CD14-positive monocyte (primary cell): ENCODE measurements at regions not wholly inside any gene's neighbourhood (a gene's known extent, or its start where the extent isn't known, plus 50 kb on each side); places are given as distances from the start of the nearest gene placed in this dataset.
"Not testable (repeated sequence)": the region's sequence is repeated elsewhere in the genome, so short reads cannot be mapped to it uniquely, and the experiment has no call there.

Experiments used
- DNase-seq, 3 donors: peaks; one replicate each; pipeline ENCODE4 v3.0.0-alpha.2; 2011 to 2022
- H2AFZ ChIP-seq: 2 replicates; pipeline ENCODE4 v1.6.0; 2012; ENCODE audit warnings: mild to moderate bottlenecking, low read depth, low read length, inconsistent platforms; ENCODE audit not compliant: insufficient read depth, poor library complexity, severe bottlenecking
- H3K27ac ChIP-seq, 2 donors: 1 replicate in 1 of 2; 2 replicates in 1 of 2; pipeline ENCODE4 v1.5.1; 2012 to 2013; ENCODE audit warnings: low read length in 2 of 2, control low read depth in 1 of 2, inconsistent platforms in 1 of 2, low read depth in 1 of 2, mild to moderate bottlenecking in 1 of 2
- H3K27me3 ChIP-seq, 2 donors: one replicate each; pipeline versions ENCODE4 v1.6.0 to v1.6.1; 2011 to 2013; ENCODE audit warnings: low read length in 2 of 2; ENCODE audit not compliant: control insufficient read depth in 2 of 2, insufficient read depth in 2 of 2
- H3K36me3 ChIP-seq, 2 donors: replicated peaks in 1 of 2; 1 replicate in 1 of 2; 2 replicates in 1 of 2; pipeline versions ENCODE4 v1.5.1 to v1.6.1; 2012 to 2013; ENCODE audit warnings: low read length in 2 of 2, control low read depth in 1 of 2, inconsistent platforms in 1 of 2, mild to moderate bottlenecking in 1 of 2; ENCODE audit not compliant: insufficient read depth in 2 of 2, control insufficient read depth in 1 of 2
- H3K4me1 ChIP-seq, 2 donors: 1 replicate in 1 of 2; 2 replicates in 1 of 2; pipeline versions ENCODE4 v1.5.1 to v1.6.1; 2012 to 2013; ENCODE audit warnings: low read length in 2 of 2, control low read depth in 1 of 2, inconsistent platforms in 1 of 2, mild to moderate bottlenecking in 1 of 2, moderate library complexity in 1 of 2; ENCODE audit not compliant: insufficient read depth in 2 of 2, control insufficient read depth in 1 of 2
- H3K4me2 ChIP-seq: replicated peaks from 2 replicates; pipeline ENCODE3; 2012; ENCODE audit warnings: low read length, moderate library complexity, mild to moderate bottlenecking; ENCODE audit not compliant: poor library complexity, severe bottlenecking; ENCODE audit errors: extremely low read depth
- H3K4me3 ChIP-seq, 3 experiments: fragments of 200-600 bp in 1 of 3; sonication (generic) in 1 of 3; replicated peaks in 1 of 3; 1 replicate in 2 of 3; 2 replicates in 1 of 3; pipeline ENCODE4 v1.5.1; 2011 to 2013; ENCODE audit warnings: low read length in 3 of 3, mild to moderate bottlenecking in 3 of 3, control low read depth in 2 of 3, low read depth in 2 of 3, inconsistent platforms in 1 of 3, moderate library complexity in 1 of 3
- H3K79me2 ChIP-seq: 2 replicates; pipeline ENCODE4 v1.6.0; 2012; ENCODE audit warnings: mild to moderate bottlenecking, control low read depth, inconsistent platforms, low read length, moderate library complexity; ENCODE audit not compliant: insufficient read depth
- H3K9ac ChIP-seq: 2 replicates; pipeline ENCODE4 v1.6.0; 2017; ENCODE audit warnings: low read length, mild to moderate bottlenecking; ENCODE audit not compliant: insufficient read depth, poor library complexity, severe bottlenecking
- H3K9me3 ChIP-seq, 2 donors: replicated peaks in 1 of 2; 1 replicate in 1 of 2; 2 replicates in 1 of 2; pipeline versions ENCODE4 v1.5.1 to v1.6.1; 2012 to 2013; ENCODE audit warnings: low read length in 2 of 2, control low read depth in 1 of 2; ENCODE audit not compliant: control insufficient read depth in 1 of 2, insufficient read depth in 1 of 2
- H4K20me1 ChIP-seq: 2 replicates; pipeline ENCODE4 v1.6.0; 2012; ENCODE audit warnings: mild to moderate bottlenecking, low read length, control low read depth, moderate library complexity; ENCODE audit not compliant: insufficient read depth
- H3K27ac Mint-ChIP-seq, 7 donors: one replicate each; pipeline ENCODE4 v1.8.0; 2020; ENCODE audit warnings: mild to moderate bottlenecking in 7 of 7, mixed read lengths in 7 of 7, moderate library complexity in 6 of 7, inconsistent platforms in 2 of 7
- H3K27me3 Mint-ChIP-seq, 3 donors: one replicate each; pipeline ENCODE4 v1.8.0; 2021 to 2022; ENCODE audit warnings: low read depth in 3 of 3, mild to moderate bottlenecking in 3 of 3, mixed read lengths in 3 of 3, moderate library complexity in 3 of 3, inconsistent platforms in 1 of 3
- H3K36me3 Mint-ChIP-seq, 2 donors: one replicate each; pipeline ENCODE4 v1.8.0; 2020; ENCODE audit warnings: mixed read lengths in 2 of 2, inconsistent platforms in 1 of 2, mild to moderate bottlenecking in 1 of 2
- H3K4me1 Mint-ChIP-seq: one replicate; pipeline ENCODE4 v1.8.0; 2020; ENCODE audit warnings: mild to moderate bottlenecking, mixed read lengths
- H3K4me3 Mint-ChIP-seq, 2 donors: one replicate each; pipeline ENCODE4 v1.8.0; 2020; ENCODE audit warnings: mild to moderate bottlenecking in 2 of 2, mixed read lengths in 2 of 2, moderate library complexity in 1 of 2
- H3K9me3 Mint-ChIP-seq, 7 donors: one replicate each; pipeline ENCODE4 v1.8.0; 2020 to 2022; ENCODE audit warnings: mixed read lengths in 7 of 7, mild to moderate bottlenecking in 6 of 7, moderate library complexity in 6 of 7, inconsistent platforms in 2 of 7
- WGBS: methylation state at CpG from one replicate; pipeline ENCODE4 v1.1.5; 2013; ENCODE audit warnings: missing lambda C conversion rate; ENCODE audit not compliant: insufficient coverage; 5-methylcytosine and 5-hydroxymethylcytosine counted together
- intact Hi-C, 2 donors: fragments of 100-400 bp; cut with micrococcal nuclease; formaldehyde crosslinking; loops; one replicate each; pipeline versions ENCODE4 v1.15.0 to v1.15.1; 2023
- TF ChIP-seq, protein P1 (sequence below): fragments of 200-600 bp; IDR thresholded peaks from one replicate; pipeline ENCODE4 v1.8.0; 2022; ENCODE audit warnings: antibody characterized with exemption, mild to moderate bottlenecking

DNA sequence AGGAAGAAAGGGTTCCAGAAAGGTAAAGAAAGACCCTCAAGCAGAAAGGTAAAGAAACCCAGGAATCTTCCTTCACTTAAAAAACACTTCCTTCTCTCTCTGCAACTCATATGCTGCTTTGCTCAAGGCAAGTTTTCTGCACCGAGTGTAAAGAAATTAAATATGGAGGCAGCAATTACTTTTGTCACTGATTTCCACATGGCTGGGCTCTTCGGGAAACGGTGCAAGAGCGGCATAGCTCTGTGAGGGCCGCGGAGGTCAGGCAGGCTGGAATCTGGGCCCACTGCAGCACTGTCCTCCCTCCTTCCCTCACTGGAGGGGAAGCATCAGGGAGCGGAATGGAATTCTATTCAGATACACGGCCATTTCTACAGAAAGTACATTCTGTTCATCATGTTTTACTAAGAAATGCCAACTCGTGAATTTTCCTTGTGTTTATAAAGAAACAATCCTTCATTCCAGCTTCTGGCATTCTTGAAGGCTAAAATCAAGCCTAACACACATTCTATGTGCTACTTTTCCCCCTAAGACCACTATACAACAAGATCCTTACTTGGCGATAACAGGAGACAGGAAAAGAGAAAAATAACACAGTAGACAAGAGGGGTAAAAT, 212.2 kb downstream of the SIPA1L2 start:
- H3K36me3 ChIP-seq = peaks cover 7 to 26% of the 10 kb centered on the region in 2 donors
- WGBS = 97% methylated on average over 6 of the region's 10 CpGs
- Mint-ChIP-seq H3K4me3 (no peak overlapping the region), H3K27me3 (no peaks in the 10 kb centered on the region), H3K4me1 (peaks cover 4% of the 10 kb centered on the region), H3K9me3 (peaks cover 0 to 2% (median 0%) of the 10 kb centered on the region in 7 donors), H3K27ac (peak overlapping the region in 2 of 7 donors; percentile 0 to 11), H3K36me3 (peaks cover 29% of the 10 kb centered on the region in 2 donors)
- H3K9me3 ChIP-seq = no peaks in the 10 kb centered on the region
- no peak overlapping the region for H3K4me2 ChIP-seq
- H3K4me1 ChIP-seq = no peaks in the 10 kb centered on the region
- no peaks in the 10 kb centered on the region for H3K27me3 ChIP-seq
- no peaks in the 10 kb centered on the region for H4K20me1 ChIP-seq
- no peak overlapping the region for H3K27ac ChIP-seq
- intact Hi-C loops = no loop called here
- H3K79me2 ChIP-seq = no peaks in the 10 kb centered on the region
- H3K4me3 ChIP-seq = no peak overlapping the region
- DNase-seq = no peak
- no peak overlapping the region for H3K9ac ChIP-seq
- H2AFZ ChIP-seq = no peak overlapping the region
- TF ChIP-seq, protein P1, sequence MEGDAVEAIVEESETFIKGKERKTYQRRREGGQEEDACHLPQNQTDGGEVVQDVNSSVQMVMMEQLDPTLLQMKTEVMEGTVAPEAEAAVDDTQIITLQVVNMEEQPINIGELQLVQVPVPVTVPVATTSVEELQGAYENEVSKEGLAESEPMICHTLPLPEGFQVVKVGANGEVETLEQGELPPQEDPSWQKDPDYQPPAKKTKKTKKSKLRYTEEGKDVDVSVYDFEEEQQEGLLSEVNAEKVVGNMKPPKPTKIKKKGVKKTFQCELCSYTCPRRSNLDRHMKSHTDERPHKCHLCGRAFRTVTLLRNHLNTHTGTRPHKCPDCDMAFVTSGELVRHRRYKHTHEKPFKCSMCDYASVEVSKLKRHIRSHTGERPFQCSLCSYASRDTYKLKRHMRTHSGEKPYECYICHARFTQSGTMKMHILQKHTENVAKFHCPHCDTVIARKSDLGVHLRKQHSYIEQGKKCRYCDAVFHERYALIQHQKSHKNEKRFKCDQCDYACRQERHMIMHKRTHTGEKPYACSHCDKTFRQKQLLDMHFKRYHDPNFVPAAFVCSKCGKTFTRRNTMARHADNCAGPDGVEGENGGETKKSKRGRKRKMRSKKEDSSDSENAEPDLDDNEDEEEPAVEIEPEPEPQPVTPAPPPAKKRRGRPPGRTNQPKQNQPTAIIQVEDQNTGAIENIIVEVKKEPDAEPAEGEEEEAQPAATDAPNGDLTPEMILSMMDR = no peak

DNA sequence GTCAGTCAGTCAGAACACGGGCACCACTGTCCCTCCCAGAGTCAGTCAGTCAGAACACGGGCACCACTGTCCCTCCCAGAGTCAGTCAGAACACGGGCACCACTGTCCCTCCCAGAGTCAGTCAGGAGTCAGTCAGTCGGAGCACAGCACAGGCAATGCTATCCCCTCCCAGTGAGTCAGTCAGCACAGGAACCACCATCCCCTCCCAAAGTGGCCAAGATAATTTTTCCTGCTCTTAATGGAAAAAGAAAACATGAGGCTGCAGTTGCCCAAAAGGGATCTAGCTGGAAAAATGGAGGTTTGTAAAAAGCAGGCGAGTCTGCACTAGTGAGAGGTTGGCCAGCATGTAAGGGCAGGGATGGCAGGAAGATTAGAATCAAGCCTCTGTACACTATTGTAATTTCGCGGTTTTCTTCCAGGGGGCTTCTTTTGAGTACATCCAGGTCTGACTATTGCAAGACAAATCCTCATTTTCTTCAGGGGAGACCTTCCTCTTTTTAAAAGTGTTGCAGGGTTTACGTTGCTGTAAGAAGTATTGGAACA, 213.8 kb downstream of the SIPA1L2 start:
- no peak overlapping the region for H3K27ac Mint-ChIP-seq
- H3K36me3 ChIP-seq = peaks cover 7 to 32% of the 10 kb centered on the region in 2 donors
- no peak overlapping the region for H3K4me2 ChIP-seq
- peaks cover 0 to 2% (median 0%) of the 10 kb centered on the region in 7 donors for H3K9me3 Mint-ChIP-seq
- H3K79me2 ChIP-seq = no peaks in the 10 kb centered on the region
- TF ChIP-seq, protein P1 = no peak
- H3K9me3 ChIP-seq = no peaks in the 10 kb centered on the region
- peaks cover 26 to 27% of the 10 kb centered on the region in 2 donors for H3K36me3 Mint-ChIP-seq
- H3K4me1 Mint-ChIP-seq = peaks cover 3% of the 10 kb centered on the region
- 90% methylated on average over 1 of the region's 8 CpGs for WGBS
- no peaks in the 10 kb centered on the region for H3K27me3 ChIP-seq
- no peaks in the 10 kb centered on the region for H3K4me1 ChIP-seq
- intact Hi-C loops = no loop called here
- H3K27me3 Mint-ChIP-seq = no peaks in the 10 kb centered on the region
- no peak overlapping the region for H3K9ac ChIP-seq
- no peak overlapping the region for H2AFZ ChIP-seq
- no peaks in the 10 kb centered on the region for H4K20me1 ChIP-seq
- no peak overlapping the region for H3K27ac ChIP-seq
- DNase-seq = no peak
- H3K4me3 ChIP-seq = no peak overlapping the region
- no peak overlapping the region for H3K4me3 Mint-ChIP-seq

DNA sequence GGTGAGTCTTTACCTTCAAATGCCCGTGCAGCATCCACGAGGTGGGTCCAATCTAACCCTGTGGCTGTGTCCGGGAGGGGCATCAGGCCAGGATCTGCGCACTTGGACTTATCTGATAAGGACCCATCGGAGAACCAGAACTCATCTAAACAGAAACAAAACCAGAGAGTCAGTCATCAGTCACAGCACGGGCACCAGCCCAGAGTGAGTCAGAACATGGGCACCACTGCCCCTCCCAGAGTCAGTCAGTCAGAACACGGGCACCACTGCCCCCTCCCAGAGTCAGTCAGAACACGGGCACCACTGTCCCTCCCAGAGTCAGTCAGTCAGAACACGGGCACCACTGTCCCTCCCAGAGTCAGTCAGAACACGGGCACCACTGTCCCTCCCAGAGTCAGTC, 214.5 kb downstream of the SIPA1L2 start:
- DNase-seq, H3K4me3 Mint-ChIP-seq, H3K9ac ChIP-seq, H3K4me2 ChIP-seq, H3K9me3 ChIP-seq, H3K27me3 Mint-ChIP-seq, H4K20me1 ChIP-seq, H3K4me1 Mint-ChIP-seq, H3K79me2 ChIP-seq, H3K27ac ChIP-seq, intact Hi-C loops, H3K27ac Mint-ChIP-seq, H3K4me3 ChIP-seq, H3K4me1 ChIP-seq, H2AFZ ChIP-seq, H3K27me3 ChIP-seq, H3K9me3 Mint-ChIP-seq: not testable (repeated sequence)
- WGBS = 86% methylated on average over 5 of the region's 10 CpGs
- H3K36me3 Mint-ChIP-seq = peaks cover 24 to 27% of the 10 kb centered on the region in 2 donors
- peaks cover 7 to 32% of the 10 kb centered on the region in 2 donors for H3K36me3 ChIP-seq
